Calu3 (cell line): ENCODE measurements at regions not wholly inside any gene's neighbourhood (a gene's known extent, or its start where the extent isn't known, plus 50 kb on each side); places are given as distances from the start of the nearest gene placed in this dataset.
"Not testable (repeated sequence)": the region's sequence is repeated elsewhere in the genome, so short reads cannot be mapped to it uniquely, and the experiment has no call there.

Experiments
- BruUV-seq: library from RNA; stranded (reverse); fragments of 400-500 nt; replicated peaks from 2 replicates; lab custom pipeline; 2021; lab: Mats Ljungman, UMichigan
- CTCF ChIA-PET: fragments of 300-600 bp; sonication (Branson Sonifier 250); formaldehyde crosslinking; loops from one replicate; lab custom pipeline; 2022; ENCODE audit warnings: antibody characterized with exemption; lab: Charles Lee
- DNase-seq: peaks from one replicate; pipeline ENCODE4 v3.0.0; 2022
- H3K27ac Mint-ChIP-seq: one replicate; pipeline ENCODE4 v1.8.0; 2022; ENCODE audit warnings: mixed read lengths; ENCODE audit not compliant: unreplicated experiment
- H3K27me3 Mint-ChIP-seq: one replicate; pipeline ENCODE4 v1.8.0; 2022; ENCODE audit warnings: mixed read lengths; ENCODE audit not compliant: unreplicated experiment
- H3K36me3 Mint-ChIP-seq: one replicate; pipeline ENCODE4 v1.8.0; 2022; ENCODE audit warnings: mild to moderate bottlenecking, moderate library complexity, mixed read lengths; ENCODE audit not compliant: insufficient read depth, unreplicated experiment
- H3K4me1 Mint-ChIP-seq: one replicate; pipeline ENCODE4 v1.8.0; 2022; ENCODE audit warnings: mild to moderate bottlenecking, low read depth, mixed read lengths; ENCODE audit not compliant: unreplicated experiment
- H3K4me3 Mint-ChIP-seq: one replicate; pipeline ENCODE4 v1.8.0; 2022; ENCODE audit warnings: mild to moderate bottlenecking, low read depth, moderate library complexity, mixed read lengths; ENCODE audit not compliant: unreplicated experiment
- H3K9me3 Mint-ChIP-seq: one replicate; pipeline ENCODE4 v1.8.0; 2022; ENCODE audit warnings: low read depth, mixed read lengths; ENCODE audit not compliant: unreplicated experiment
- CTCF ChIP-seq: fragments of 200-600 bp; IDR thresholded peaks from one replicate; pipeline ENCODE4 v1.8.0; 2022; ENCODE audit warnings: antibody characterized with exemption; ENCODE audit not compliant: unreplicated experiment
- intact Hi-C: fragments of 100-400 bp; cut with micrococcal nuclease; formaldehyde crosslinking; loops from one replicate; pipeline ENCODE4 v1.10.0; 2022; ENCODE audit not compliant: unreplicated experiment

GRCh38 chr4:158395889-158396288, 125.8 kb upstream of the RXFP1 start:
- TF ChIP-seq CTCF = no peak
- Mint-ChIP-seq H3K4me3 (no peak overlapping the region), H3K4me1 (no peaks in the 10 kb centered on the region), H3K9me3 (no peaks in the 10 kb centered on the region), H3K36me3 (no peaks in the 10 kb centered on the region), H3K27ac (no peak overlapping the region), H3K27me3 (no peaks in the 10 kb centered on the region)
- DNase-seq = no peak
- CTCF ChIA-PET = no interaction called here
- intact Hi-C loops = no loop called here
- BruUV-seq = no TSS peak

- intact Hi-C loops = no loop called here
- no peak overlapping the region for H3K27ac Mint-ChIP-seq
- no peaks in the 10 kb centered on the region for H3K36me3 Mint-ChIP-seq
- H3K27me3 Mint-ChIP-seq = no peaks in the 10 kb centered on the region
- no peaks in the 10 kb centered on the region for H3K9me3 Mint-ChIP-seq
- no peak for TF ChIP-seq CTCF
- H3K4me1 Mint-ChIP-seq = no peaks in the 10 kb centered on the region
- no peak for DNase-seq
- H3K4me3 Mint-ChIP-seq = no peak overlapping the region
- no TSS peak for BruUV-seq
- CTCF ChIA-PET = interaction anchor here (0.6 kb wide), 1 partner anchor 9 kb away, joined by 3 read pairs; no protein-coding TSS in a partner anchor
Observed at GRCh38 chr4:158397781-158398180, 123.9 kb upstream of the RXFP1 start.

- H3K9me3 Mint-ChIP-seq, DNase-seq, CTCF ChIA-PET, BruUV-seq, H3K4me3 Mint-ChIP-seq, intact Hi-C loops, H3K36me3 Mint-ChIP-seq, H3K4me1 Mint-ChIP-seq, H3K27ac Mint-ChIP-seq: not testable (repeated sequence)
- peaks cover 11% of the 10 kb centered on the region for H3K27me3 Mint-ChIP-seq
Observed at GRCh38 chr4:158407961-158408360, 113.7 kb upstream of the RXFP1 start.

- CTCF ChIA-PET = no interaction called here
- no peak overlapping the region for H3K27ac Mint-ChIP-seq
- BruUV-seq = no TSS peak
- H3K27me3 Mint-ChIP-seq = peaks cover 11% of the 10 kb centered on the region
- no peak overlapping the region for H3K4me3 Mint-ChIP-seq
- DNase-seq = no peak
- no peaks in the 10 kb centered on the region for H3K4me1 Mint-ChIP-seq
- TF ChIP-seq CTCF = no peak
- no peaks in the 10 kb centered on the region for H3K36me3 Mint-ChIP-seq
- intact Hi-C loops = loop anchor here (1.0 kb wide), 1 partner anchor 215 kb away; no protein-coding TSS in a partner anchor
- no peaks in the 10 kb centered on the region for H3K9me3 Mint-ChIP-seq
Observed at GRCh38 chr4:158410272-158410671, 111.4 kb upstream of the RXFP1 start.

- Mint-ChIP-seq H3K9me3 (no peaks in the 10 kb centered on the region), H3K4me3 (no peak overlapping the region), H3K27me3 (peaks cover 11% of the 10 kb centered on the region), H3K4me1 (no peaks in the 10 kb centered on the region), H3K27ac (no peak overlapping the region), H3K36me3 (no peaks in the 10 kb centered on the region)
- BruUV-seq = no TSS peak
- intact Hi-C loops = no loop called here
- DNase-seq = no peak
- no peak for TF ChIP-seq CTCF
- CTCF ChIA-PET = no interaction called here
Observed at GRCh38 chr4:158411269-158411668, 110.4 kb upstream of the RXFP1 start.

GRCh38 chr4:158418679-158419078, 103.0 kb upstream of the RXFP1 start:
- H3K27me3 Mint-ChIP-seq, CTCF ChIA-PET, DNase-seq, intact Hi-C loops, BruUV-seq, H3K9me3 Mint-ChIP-seq, H3K36me3 Mint-ChIP-seq, H3K4me1 Mint-ChIP-seq, H3K27ac Mint-ChIP-seq, H3K4me3 Mint-ChIP-seq: not testable (repeated sequence)
